B cell (primary cell): ENCODE measurements at regions not wholly inside any gene's neighbourhood (a gene's known extent, or its start where the extent isn't known, plus 50 kb on each side); places are given as distances from the start of the nearest gene placed in this dataset.

Experiments used
- CTCF ChIP-seq: fragments of 200-600 bp; IDR thresholded peaks from one replicate; pipeline ENCODE4 v1.8.0; 2022; ENCODE audit warnings: antibody characterized with exemption, mild to moderate bottlenecking
- EZH2 ChIP-seq: IDR thresholded peaks from 2 replicates; pipeline ENCODE4 v1.6.1; 2012; ENCODE audit warnings: borderline replicate concordance, low read depth, mild to moderate bottlenecking, moderate library complexity, low read length; ENCODE audit not compliant: insufficient read depth, poor library complexity, severe bottlenecking

GRCh38 chr9:1421436-1421835 lies 371.3 kb downstream of the DMRT2 start:
- TF ChIP-seq CTCF (no peak), EZH2 (no peak)
